Smooth muscle cell (in vitro differentiated cells): ENCODE measurements at regions not wholly inside any gene's neighbourhood (a gene's known extent, or its start where the extent isn't known, plus 50 kb on each side); places are given as distances from the start of the nearest gene placed in this dataset.

Experiments
- DNase-seq: peaks from one replicate; lab custom pipeline; 2025; ENCODE audit not compliant: unreplicated experiment; lab: John Stamatoyannopoulos, UW
- H2AFZ ChIP-seq: fragments of 200-600 bp; sonication (generic); 2 replicates; pipeline ENCODE4 v1.6.0; 2016; ENCODE audit warnings: antibody characterized with exemption, low read depth, mild to moderate bottlenecking
- H3F3A ChIP-seq: fragments of 200-600 bp; sonication (generic); 2 replicates; pipeline ENCODE4 v1.6.0; 2017; ENCODE audit warnings: antibody characterized with exemption, low read depth
- H3K27ac ChIP-seq: fragments of 200-600 bp; sonication (generic); 2 replicates; pipeline ENCODE4 v1.5.1; 2016; ENCODE audit warnings: low read depth, mild to moderate bottlenecking
- H3K27me3 ChIP-seq: fragments of 200-600 bp; sonication (generic); 2 replicates; pipeline ENCODE4 v1.6.1; 2016; ENCODE audit warnings: low read depth, mild to moderate bottlenecking
- H3K36me3 ChIP-seq: fragments of 200-600 bp; sonication (generic); 2 replicates; pipeline ENCODE4 v1.5.1; 2016; ENCODE audit warnings: low read depth
- H3K4me1 ChIP-seq: fragments of 200-600 bp; sonication (generic); 2 replicates; pipeline ENCODE4 v1.5.1; 2016; ENCODE audit warnings: low read depth
- H3K4me2 ChIP-seq: fragments of 200-600 bp; sonication (generic); 2 replicates; pipeline ENCODE4 v1.6.0; 2016; ENCODE audit warnings: mild to moderate bottlenecking
- H3K4me3 ChIP-seq: fragments of 200-600 bp; sonication (generic); 2 replicates; pipeline ENCODE4 v1.5.1; 2016; ENCODE audit warnings: mild to moderate bottlenecking
- H3K79me2 ChIP-seq: fragments of 200-600 bp; sonication (generic); 2 replicates; pipeline ENCODE4 v1.6.0; 2016; ENCODE audit warnings: low read depth, mild to moderate bottlenecking
- H3K9ac ChIP-seq: fragments of 200-600 bp; sonication (generic); 2 replicates; pipeline ENCODE4 v1.6.0; 2016; ENCODE audit warnings: low read depth
- H3K9me3 ChIP-seq: fragments of 200-600 bp; sonication (generic); replicated peaks from 2 replicates; pipeline ENCODE4 v1.5.1; 2016; ENCODE audit warnings: low read depth
- H4K20me1 ChIP-seq: fragments of 200-600 bp; sonication (generic); 2 replicates; pipeline ENCODE4 v1.6.0; 2016; ENCODE audit warnings: low read depth
- CTCF ChIP-seq: fragments of 200-600 bp; sonication (generic); IDR thresholded peaks from 2 replicates; pipeline ENCODE4 v1.5.1; 2017; ENCODE audit warnings: borderline replicate concordance, mild to moderate bottlenecking, antibody characterized with exemption; ENCODE audit not compliant: insufficient read depth, poor library complexity, severe bottlenecking
- WGBS: methylation state at CpG from one replicate; pipeline ENCODE4 v1.1.7; 2016; ENCODE audit warnings: low lambda C conversion rate; 5-methylcytosine and 5-hydroxymethylcytosine counted together

GRCh38 chr4:56251556-56251955, 135.7 kb downstream of the AASDH start:
- TF ChIP-seq CTCF: no peak
- Histone ChIP-seq H2AFZ (peak overlapping the region; percentile 24), H4K20me1 (no peaks in the 10 kb centered on the region), H3K9me3 (no peaks in the 10 kb centered on the region), H3K36me3 (no peaks in the 10 kb centered on the region), H3K27me3 (no peaks in the 10 kb centered on the region), H3K4me3 (no peak overlapping the region), H3K9ac (no peak overlapping the region), H3K4me2 (peak overlapping the region; percentile 70), H3F3A (no peaks in the 10 kb centered on the region), H3K27ac (peak overlapping the region; percentile 87), H3K4me1 (no peaks in the 10 kb centered on the region), H3K79me2 (no peaks in the 10 kb centered on the region)
- DNase-seq: no peak
- whole genome bisulfite sequencing: 87% methylated on average over 3 of the region's 3 CpGs

DNA sequence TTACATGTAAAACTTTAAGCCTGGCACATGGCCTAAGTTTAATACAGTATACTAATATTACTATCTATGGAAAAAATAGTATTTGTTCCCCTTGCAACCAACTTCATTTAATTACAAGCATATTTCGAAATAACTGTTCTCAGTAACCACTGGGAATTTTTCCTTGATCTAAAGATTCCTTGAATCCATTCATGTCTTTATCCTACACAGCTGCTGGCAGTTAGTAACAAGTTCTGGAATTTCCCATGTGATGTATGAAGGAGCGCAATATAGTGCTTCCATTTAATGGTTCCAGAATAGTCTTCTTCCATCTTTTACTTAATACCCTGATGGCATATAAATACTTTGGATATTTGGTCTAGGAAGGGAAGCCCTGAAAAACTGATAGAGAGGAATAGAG, 136.5 kb downstream of the AASDH start:
- H3K4me2 ChIP-seq: peak overlapping the region; percentile 70
- no peaks in the 10 kb centered on the region for H3K27me3 ChIP-seq
- no peaks in the 10 kb centered on the region for H4K20me1 ChIP-seq
- H3K4me3 ChIP-seq: no peak overlapping the region
- no peak for DNase-seq
- H2AFZ ChIP-seq: peak overlapping the region; percentile 24
- no peaks in the 10 kb centered on the region for H3F3A ChIP-seq
- no peaks in the 10 kb centered on the region for H3K4me1 ChIP-seq
- H3K9ac ChIP-seq: peak overlapping the region; percentile 17
- no peaks in the 10 kb centered on the region for H3K36me3 ChIP-seq
- H3K27ac ChIP-seq: peak overlapping the region; percentile 87
- H3K9me3 ChIP-seq: no peaks in the 10 kb centered on the region
- WGBS: 29% methylated on average over 2 of the region's 2 CpGs
- no peaks in the 10 kb centered on the region for H3K79me2 ChIP-seq
- TF ChIP-seq CTCF: no peak

GRCh38 chr4:56247646-56248045, 139.6 kb downstream of the AASDH start:
- no peak overlapping the region for H3K9ac ChIP-seq
- H3K4me3 ChIP-seq: no peak overlapping the region
- peak overlapping the region; percentile 19 for H3K4me2 ChIP-seq
- H3K9me3 ChIP-seq: no peaks in the 10 kb centered on the region
- H3K27ac ChIP-seq: no peak overlapping the region
- WGBS: 73% methylated on average over 7 of the region's 7 CpGs
- peaks cover 12% of the 10 kb centered on the region for H3K4me1 ChIP-seq
- H3K36me3 ChIP-seq: no peaks in the 10 kb centered on the region
- no peak for DNase-seq
- H2AFZ ChIP-seq: no peak overlapping the region
- TF ChIP-seq CTCF: no peak
- no peaks in the 10 kb centered on the region for H3F3A ChIP-seq
- H3K27me3 ChIP-seq: no peaks in the 10 kb centered on the region
- no peaks in the 10 kb centered on the region for H3K79me2 ChIP-seq
- no peaks in the 10 kb centered on the region for H4K20me1 ChIP-seq

GRCh38 chr4:56246233-56246610, 141.1 kb downstream of the AASDH start:
- Histone ChIP-seq H3K9me3 (no peaks in the 10 kb centered on the region), H3K27ac (no peak overlapping the region)
- WGBS: 77% methylated on average over 3 of the region's 3 CpGs

More at GRCh38 chr4:56246233-56246610, 141.1 kb downstream of the AASDH start:
- Histone ChIP-seq H2AFZ (no peak overlapping the region), H3K27me3 (no peaks in the 10 kb centered on the region), H3K4me2 (no peak overlapping the region), H3K9ac (no peak overlapping the region), H3K79me2 (no peaks in the 10 kb centered on the region), H3K36me3 (no peaks in the 10 kb centered on the region), H4K20me1 (no peaks in the 10 kb centered on the region), H3K4me1 (peaks cover 12% of the 10 kb centered on the region), H3F3A (no peaks in the 10 kb centered on the region), H3K4me3 (no peak overlapping the region)
- no peak for DNase-seq
- TF ChIP-seq CTCF: no peak
